NCI-H69 (cell line): ENCODE measurements at regions not wholly inside any gene's neighbourhood (a gene's known extent, or its start where the extent isn't known, plus 50 kb on each side); places are given as distances from the start of the nearest gene placed in this dataset.

Experiments used
- DNase-seq: peaks from one replicate; lab custom pipeline; 2025; lab: John Stamatoyannopoulos, UW

GRCh38 chr9:134487066-134487710 lies 154.4 kb upstream of the COL5A1 start:
- no peak for DNase-seq

GRCh38 chr9:134488331-134489280 lies 153.0 kb upstream of the COL5A1 start:
- DNase-seq: peak; percentile 36

DNA sequence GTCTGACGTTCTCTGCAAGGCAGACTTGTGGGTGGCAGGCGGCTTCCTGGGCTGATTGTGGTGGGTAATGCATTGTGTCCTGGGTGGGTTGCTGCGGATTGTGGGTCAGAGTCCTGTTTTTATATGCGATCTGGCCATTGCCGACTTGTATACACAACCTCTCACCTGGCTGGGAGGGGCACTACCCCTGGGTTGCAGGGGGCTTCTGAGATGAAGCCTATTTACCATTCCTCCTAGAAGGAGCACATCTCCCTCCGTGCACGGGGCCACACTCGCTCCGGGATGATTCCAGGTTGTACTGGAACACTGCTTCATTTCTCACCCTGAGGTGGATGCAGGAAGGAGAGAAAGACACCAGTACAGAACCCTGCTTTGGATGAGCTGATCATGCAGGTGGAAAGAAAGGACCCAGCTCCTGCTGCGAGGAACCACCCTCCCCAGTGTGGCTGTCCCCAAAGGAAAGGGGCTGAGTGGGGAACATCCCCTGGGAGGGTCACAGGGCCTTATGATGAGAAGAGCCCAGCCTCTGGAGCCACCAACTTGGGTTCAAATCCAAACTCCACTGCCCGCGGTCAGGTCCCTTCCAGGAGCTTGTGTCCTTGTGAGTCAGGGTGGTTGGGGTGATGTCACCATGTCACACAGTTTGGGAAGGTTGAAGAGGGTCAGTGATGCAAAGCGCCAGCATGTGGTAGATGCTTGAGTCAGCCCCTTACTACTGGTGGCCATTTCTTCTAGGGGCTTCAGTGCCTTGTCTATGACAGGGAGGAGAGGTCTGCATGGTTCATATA lies 151.8 kb upstream of the COL5A1 start:
- DNase-seq: no peak

GRCh38 chr9:134490446-134490845 lies 151.2 kb upstream of the COL5A1 start:
- no peak for DNase-seq

DNA sequence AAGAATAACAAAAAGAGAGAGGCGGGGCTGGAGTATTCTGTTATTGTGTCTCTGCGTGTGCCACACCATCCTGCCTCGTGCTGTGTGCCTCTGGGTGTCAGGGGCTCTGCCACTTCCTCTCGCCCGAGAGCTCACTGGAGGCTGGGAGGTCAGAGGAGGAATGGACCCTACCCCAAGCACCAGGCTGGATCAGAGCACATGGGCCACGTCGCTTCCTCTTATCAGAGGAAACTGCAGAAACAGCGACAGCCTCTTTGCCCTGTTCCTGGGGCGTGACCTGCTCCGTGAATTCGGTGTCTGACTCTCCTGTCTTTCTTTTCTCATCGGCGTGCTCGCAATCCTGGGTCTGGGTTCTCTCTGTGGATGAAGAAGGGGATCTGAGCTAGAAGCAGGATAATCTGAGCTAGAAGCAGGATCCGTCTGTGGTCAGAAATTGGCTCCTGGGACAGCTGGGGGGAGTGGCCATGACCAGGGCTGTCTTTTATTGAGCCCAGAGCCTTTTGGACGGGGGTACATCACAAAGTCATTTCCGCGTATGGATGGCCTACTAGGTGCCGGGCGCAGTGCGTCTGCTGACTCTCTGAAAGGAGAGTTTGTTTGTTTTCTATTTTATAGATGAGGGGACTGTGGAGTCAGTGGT lies 150.3 kb upstream of the COL5A1 start:
- no peak for DNase-seq

DNA sequence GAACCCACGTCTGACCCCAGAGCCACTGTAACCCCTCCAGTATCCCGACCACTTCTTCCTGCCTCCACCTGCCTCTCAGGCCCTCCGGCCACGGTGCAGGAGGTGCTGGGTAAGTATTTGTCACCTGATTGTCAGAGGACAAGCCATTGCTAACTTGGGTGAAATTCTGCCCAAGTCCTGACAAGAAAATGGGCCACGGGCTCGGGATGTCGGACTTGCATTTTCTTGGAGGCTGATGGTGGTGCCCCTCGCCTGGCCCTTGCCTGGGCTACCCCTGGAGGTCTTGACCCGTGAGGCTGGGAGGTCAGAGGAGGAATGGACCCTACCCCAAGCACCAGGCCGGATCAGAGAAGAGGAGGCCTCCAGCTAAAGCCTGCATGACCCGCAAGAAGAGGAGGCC lies 149.7 kb upstream of the COL5A1 start:
- no peak for DNase-seq

DNA sequence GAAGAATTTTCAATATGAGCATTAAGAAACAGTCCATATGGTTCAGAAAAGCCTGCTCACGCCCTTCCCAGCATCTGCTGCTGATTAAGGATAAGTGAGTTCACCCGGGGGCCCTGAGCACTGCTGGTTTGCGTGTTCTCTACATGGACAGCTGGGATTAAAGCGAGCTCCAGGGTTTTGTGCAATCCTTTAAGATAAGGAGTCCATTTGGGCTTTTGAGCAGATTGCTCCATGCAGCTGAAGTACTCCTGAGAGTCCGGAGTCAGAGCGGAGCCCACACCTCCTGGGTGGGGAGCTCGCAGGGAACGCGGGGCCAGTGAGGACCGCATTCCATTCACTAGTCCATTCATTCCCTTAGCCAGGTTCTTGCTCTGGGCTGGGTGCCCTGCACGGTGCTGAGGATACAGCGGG lies 149.3 kb upstream of the COL5A1 start:
- DNase-seq: no peak

DNA sequence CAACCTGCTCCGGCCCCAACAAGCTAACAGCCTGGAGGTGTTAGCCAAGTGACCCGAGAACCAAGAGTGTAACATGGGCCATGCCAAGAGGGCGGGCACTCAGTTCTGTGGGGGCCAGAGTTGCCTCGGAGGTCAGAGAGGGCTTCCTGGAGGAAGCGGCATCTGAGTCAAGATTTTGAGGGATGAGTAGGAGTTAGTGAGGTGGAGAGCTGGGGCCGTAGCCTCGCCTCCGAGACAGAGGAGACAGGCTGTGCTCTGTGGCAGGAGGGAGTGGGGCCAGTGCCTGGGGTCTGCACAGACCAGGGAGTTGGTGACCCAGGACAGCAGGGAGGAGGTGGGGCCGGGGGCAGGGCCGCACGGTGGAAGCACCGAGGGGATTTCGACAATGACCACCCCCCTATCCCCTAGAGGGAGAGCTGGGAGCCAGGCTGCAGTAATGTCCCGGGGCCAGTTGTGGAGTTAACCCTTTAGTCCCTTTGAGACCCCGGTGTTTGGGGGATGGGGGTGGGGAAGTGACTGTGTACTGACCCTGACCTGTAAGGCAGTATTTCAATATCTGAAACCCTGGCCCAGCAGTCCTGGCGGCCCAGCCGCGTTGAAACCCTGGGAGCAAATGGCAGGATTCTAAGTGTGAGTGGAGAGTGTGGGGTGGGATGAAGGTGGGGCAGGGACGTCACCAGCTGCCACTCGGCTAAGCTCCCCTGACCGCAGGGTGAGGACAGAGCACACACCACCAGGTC lies 148.7 kb upstream of the COL5A1 start:
- DNase-seq: no peak

DNA sequence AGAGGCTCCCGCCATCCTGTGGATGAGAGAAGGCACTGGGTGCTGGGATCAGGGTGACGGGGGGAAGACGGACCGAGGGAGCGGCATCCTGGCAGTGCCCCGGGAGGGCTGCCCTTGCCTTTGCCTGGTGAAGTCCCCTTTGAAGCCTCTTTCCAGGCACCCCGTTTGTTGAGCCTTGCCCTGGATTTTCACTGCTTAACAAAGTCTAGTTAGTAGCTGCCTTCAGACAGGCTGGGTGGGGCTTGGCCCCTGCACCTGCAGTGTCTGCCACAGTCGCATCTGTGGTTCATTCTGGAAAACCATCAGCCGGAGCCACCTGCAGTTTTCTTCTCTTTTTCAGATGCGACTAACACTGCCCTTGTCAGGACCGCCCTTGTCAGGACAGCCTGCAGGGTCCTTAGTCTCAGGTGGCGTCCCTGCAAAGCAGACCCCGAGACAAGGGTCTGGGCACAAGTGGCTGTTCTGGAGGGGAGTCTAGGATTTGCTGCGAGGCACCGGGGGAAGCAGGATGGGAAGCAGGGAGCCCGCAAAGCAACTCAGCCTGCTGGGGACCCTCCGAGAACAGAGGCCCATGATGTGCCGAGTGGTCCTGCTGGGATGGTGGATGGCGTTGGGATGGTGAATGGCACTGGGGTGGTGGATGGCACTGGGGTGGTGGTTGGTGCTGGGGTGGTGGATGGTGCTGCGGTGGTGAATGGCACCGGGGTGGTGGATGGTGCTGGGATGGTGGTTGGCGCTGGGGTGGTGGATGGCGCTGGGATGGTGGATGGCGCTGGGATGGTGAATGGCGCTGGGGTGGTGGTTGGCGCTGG lies 147.9 kb upstream of the COL5A1 start:
- DNase-seq: no peak

DNA sequence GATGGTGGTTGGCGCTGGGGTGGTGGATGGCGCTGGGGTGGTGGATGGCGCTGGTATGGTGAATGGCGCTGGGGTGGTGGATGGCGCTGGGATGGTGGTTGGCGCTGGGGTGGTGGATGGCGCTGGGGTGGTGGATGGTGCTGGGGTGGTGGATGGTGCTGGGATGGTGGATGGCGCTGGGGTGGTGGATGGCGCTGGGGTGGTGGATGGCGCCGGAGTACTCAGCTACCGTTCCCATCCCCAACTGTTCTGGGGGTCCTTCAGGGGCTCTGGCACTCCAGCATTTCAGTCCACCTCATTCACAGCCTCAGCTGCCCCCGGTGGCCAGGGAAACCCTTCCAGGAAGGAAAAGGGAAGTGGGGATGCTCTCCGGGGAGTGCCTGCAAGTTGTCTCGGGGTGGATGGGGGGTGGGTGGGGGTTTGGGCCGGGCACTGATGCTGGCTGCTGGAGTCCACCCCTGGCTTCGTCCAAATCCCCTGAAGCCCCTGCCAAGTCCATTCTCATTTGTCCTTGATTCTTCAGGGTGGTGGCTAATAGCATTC lies 147.3 kb upstream of the COL5A1 start:
- DNase-seq: no peak

- no peak for DNase-seq
Measured at GRCh38 chr9:134494905-134495304, 146.7 kb upstream of the COL5A1 start.

DNA sequence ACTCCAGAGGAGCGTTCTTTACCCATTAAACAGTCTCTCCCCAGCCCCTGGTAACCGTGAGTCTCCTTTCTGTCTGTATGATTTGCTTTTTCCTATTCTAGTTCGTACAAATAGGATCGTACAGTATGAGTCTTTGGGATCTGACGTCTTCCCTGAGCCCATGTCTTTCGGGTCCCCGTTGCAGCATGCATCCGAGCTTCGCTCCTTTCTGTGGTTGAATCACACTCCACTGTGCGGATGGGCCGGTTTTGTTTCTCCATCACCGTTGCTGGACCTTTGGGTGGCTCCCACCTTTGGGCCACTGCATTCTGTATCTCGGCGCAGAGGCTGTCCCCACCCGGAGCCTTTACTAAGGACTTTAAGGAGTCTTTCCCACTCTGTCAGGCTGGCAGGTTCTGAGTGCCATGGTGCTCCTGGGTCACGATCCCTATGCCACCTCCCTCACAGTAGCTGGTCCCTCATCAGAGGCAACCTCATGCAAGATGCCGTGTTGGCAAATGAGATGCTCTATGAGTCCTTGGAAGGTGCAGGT lies 145.7 kb upstream of the COL5A1 start:
- DNase-seq: no peak

- DNase-seq: no peak
Measured at GRCh38 chr9:134496413-134497282, 145.0 kb upstream of the COL5A1 start.

DNA sequence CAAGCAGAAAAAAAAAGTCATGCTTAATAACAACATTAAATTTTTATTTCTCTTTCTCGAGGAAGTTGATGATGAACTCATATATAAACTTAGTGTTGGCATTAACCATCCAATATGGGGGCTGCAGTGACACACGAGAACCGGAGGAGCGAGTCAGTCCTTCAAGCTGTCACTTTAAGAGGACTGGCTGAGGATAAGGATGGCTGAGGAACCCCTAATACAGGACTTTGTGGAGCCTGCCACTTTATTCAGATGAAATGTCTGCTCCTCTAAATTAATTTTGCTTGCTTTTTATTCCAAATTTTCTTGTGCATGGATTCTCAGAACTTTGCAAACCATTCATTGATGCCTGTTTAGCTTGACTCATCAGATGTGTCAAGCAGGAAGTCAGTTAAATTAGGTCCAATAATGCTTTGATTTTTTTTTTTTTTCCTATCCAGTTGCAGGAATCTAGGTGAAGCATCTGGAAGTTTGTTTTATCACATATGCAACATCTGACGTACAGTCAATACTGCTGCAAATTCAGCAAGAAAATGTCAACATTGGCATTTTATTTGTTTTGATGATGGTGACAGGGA lies 144.2 kb upstream of the COL5A1 start:
- DNase-seq: no peak

DNA sequence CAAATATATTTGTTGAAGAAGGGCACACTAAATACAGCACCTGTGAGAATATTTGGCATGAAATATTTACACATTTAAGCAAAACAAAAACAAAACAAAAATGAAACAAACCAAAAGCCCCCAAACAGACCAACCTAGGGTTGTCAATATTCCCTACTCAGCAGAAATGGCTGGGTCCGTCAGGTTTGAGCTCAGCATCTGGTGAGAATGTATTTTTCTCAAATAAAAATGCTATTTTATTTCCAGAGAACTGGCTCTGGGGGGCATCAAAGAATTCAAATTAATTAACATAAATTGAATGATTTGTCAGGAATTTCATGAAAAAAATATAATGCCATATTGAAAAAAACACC lies 142.8 kb upstream of the COL5A1 start:
- no peak for DNase-seq

DNA sequence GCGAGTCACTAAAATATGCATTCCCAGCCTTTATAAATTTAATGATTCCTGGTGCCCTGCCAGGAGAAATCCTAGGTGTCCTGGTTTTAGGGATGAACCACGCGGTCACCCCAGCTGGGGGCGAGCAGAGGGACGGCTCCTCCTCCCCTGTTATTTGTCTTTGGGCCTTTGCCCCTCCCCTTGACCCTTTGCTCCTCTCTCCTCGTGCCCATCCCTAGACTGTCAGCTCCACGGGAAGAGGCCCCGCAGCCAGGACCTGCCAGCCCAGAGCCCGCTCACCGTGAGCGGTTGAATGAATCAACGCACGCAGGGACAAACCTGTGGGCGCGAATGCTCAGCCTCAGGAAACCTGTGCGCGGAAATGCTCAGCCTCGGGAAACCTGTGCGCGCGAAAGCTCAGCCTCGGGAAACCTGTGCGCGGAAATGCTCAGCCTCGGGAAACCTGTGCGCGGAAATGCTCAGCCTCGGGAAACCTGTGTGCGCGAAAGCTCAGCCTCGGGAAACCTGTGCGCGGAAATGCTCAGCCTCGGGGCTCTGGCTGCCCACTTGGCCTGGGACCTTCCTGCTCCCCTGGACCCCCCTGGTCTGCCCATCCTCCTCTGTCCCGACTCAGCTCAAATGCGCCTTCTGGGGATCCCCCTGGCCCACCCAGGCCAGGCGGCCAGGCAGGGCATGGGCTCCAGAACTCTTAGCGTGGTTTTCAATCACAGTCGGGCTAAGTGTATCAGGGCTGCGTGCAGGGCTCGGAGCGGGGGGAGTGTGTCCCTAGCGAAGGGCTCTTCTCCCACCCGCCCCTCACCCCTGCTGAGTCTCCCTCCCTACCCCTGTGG lies 140.5 kb upstream of the COL5A1 start:
- peak; percentile 27 for DNase-seq

GRCh38 chr9:134501761-134502265 lies 139.8 kb upstream of the COL5A1 start:
- no peak for DNase-seq
